MCF 10A (cell line): ENCODE measurements at regions not wholly inside any gene's neighbourhood (a gene's known extent, or its start where the extent isn't known, plus 50 kb on each side); places are given as distances from the start of the nearest gene placed in this dataset.
A peak's percentile ranks its signal among the peaks of the same experiment; 100 is the strongest.

Experiments used
- BruUV-seq: library from RNA; stranded (reverse); fragments of 400-500 nt; replicated peaks from 2 replicates; lab custom pipeline; 2021; lab: Mats Ljungman, UMichigan
- CTCF ChIA-PET: fragments of 300-600 bp; sonication (Branson Sonifier 250); formaldehyde crosslinking; extraction: SDS; loops from one replicate; lab custom pipeline; 2021; ENCODE audit warnings: antibody characterized with exemption, inconsistent platforms; lab: Yijun Ruan, JAX
- POLR2A ChIA-PET: fragments of 300-600, 350-650 bp; sonication (Branson Sonifier 250); formaldehyde crosslinking; extraction: SDS; loops from one replicate; lab custom pipeline; 2020; ENCODE audit warnings: antibody characterized with exemption, inconsistent platforms; lab: Yijun Ruan, JAX
- DNase-seq: peaks from one replicate; pipeline ENCODE4 v3.0.0-alpha.2; 2018; ENCODE audit not compliant: unreplicated experiment
- H3K27ac Mint-ChIP-seq: one replicate; pipeline ENCODE4 v1.8.0; 2022; ENCODE audit warnings: mild to moderate bottlenecking, low read depth, mixed read lengths; ENCODE audit not compliant: unreplicated experiment
- H3K27me3 Mint-ChIP-seq: one replicate; pipeline ENCODE4 v1.8.0; 2022; ENCODE audit warnings: mixed read lengths; ENCODE audit not compliant: insufficient read depth, unreplicated experiment
- H3K36me3 Mint-ChIP-seq: one replicate; pipeline ENCODE4 v1.8.0; 2022; ENCODE audit warnings: mild to moderate bottlenecking, moderate library complexity, mixed read lengths; ENCODE audit not compliant: insufficient read depth, unreplicated experiment
- H3K4me1 Mint-ChIP-seq: one replicate; pipeline ENCODE4 v1.8.0; 2022; ENCODE audit warnings: mixed read lengths; ENCODE audit not compliant: insufficient read depth, unreplicated experiment
- H3K4me3 Mint-ChIP-seq: one replicate; pipeline ENCODE4 v1.8.0; 2022; ENCODE audit warnings: mild to moderate bottlenecking, moderate library complexity, mixed read lengths; ENCODE audit not compliant: unreplicated experiment
- H3K9me3 Mint-ChIP-seq: one replicate; pipeline ENCODE4 v1.8.0; 2022; ENCODE audit warnings: mixed read lengths; ENCODE audit not compliant: unreplicated experiment
- CTCF ChIP-seq: fragments of 200-600 bp; IDR thresholded peaks from one replicate; pipeline ENCODE4 v1.8.0; 2022; ENCODE audit warnings: antibody characterized with exemption, mild to moderate bottlenecking; ENCODE audit not compliant: unreplicated experiment
- intact Hi-C: fragments of 100-400 bp; cut with micrococcal nuclease; formaldehyde crosslinking; loops from 2 replicates; pipeline ENCODE4 v1.14.1; 2022

GRCh38 chr4:123994917-123995316 is 598.3 kb downstream of the SPRY1 start:
- no peak overlapping the region for H3K27ac Mint-ChIP-seq
- no peak for TF ChIP-seq CTCF
- peaks cover 8% of the 10 kb centered on the region for H3K4me1 Mint-ChIP-seq
- peak; percentile 13 for DNase-seq
- CTCF ChIA-PET: no interaction called here
- H3K4me3 Mint-ChIP-seq: no peak overlapping the region
- intact Hi-C loops: loop anchor here (10.0 kb wide), 1 partner anchor 220 kb away; no protein-coding TSS in a partner anchor
- H3K27me3 Mint-ChIP-seq: no peaks in the 10 kb centered on the region
- BruUV-seq: no TSS peak
- POLR2A ChIA-PET: no interaction called here
- H3K9me3 Mint-ChIP-seq: no peaks in the 10 kb centered on the region
- no peaks in the 10 kb centered on the region for H3K36me3 Mint-ChIP-seq

DNA sequence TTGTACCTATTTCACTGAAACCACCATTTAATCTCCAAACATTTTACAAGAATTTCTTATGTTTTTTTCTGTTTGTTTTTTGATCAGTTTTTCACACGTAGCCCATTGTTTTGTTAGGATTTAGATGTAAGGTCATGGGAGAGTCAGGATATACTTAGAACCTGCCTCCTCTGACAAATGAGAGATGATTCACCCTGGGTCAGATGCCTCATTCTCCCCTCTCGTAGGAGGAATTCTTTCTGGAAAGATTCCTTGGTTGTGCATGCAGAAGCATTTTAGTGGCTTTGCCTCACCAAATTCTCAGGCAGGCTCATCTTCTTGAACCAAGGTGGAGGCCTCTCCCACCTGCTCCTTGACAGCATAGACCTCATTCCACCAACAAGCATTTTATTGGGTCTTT is 599.3 kb downstream of the SPRY1 start:
- no TSS peak for BruUV-seq
- Mint-ChIP-seq H3K4me1 (peaks cover 8% of the 10 kb centered on the region), H3K36me3 (no peaks in the 10 kb centered on the region), H3K9me3 (no peaks in the 10 kb centered on the region), H3K27me3 (no peaks in the 10 kb centered on the region), H3K4me3 (no peak overlapping the region), H3K27ac (no peak overlapping the region)
- no peak for TF ChIP-seq CTCF
- CTCF ChIA-PET: interaction anchor here (0.5 kb wide), 1 partner anchor 95 kb away, joined by 4 read pairs; no protein-coding TSS in a partner anchor
- POLR2A ChIA-PET: interaction anchor here (0.9 kb wide), 1 partner anchor 13 kb away, joined by 3 read pairs; no protein-coding TSS in a partner anchor
- peak; percentile 49 for DNase-seq
- intact Hi-C loops: loop anchor here (10.0 kb wide), 1 partner anchor 221 kb away; no protein-coding TSS in a partner anchor

DNA sequence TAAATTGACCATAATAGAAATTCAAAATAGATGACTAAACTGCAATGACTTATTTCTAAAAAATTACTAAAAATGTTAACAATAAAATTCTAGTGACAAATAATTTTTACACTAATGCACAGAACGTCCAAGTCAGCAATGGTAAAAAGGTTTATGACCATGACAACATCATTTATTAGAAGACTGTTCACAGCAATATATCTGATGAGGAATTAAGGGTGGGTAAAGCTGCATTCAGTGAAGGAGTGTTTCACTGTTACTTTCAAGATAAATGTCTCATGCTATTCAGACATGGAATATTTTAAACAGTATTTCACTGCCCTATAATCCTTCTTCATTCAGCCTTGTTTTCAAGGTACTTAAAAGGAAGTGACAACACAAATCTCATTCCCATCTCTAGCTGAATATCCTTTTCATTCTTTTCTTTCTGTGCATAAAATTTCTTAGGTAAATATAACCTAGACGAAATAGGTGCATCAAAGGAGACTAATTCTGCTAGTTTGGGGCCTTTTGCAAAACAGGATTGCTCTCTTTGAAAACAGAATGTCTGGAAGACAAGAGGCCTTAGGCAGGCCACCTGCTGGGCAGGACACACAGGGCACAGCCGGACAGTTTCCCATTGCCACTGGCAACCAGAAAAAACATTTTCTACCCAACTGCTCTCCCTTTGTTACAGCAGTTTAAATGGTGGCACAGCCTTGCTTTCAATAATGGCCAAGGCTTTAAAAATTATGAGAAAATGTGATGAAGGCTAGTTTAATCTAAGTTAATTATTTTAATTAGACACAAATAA is 600.3 kb downstream of the SPRY1 start:
- Mint-ChIP-seq H3K9me3 (no peaks in the 10 kb centered on the region), H3K4me1 (peaks cover 8% of the 10 kb centered on the region), H3K36me3 (no peaks in the 10 kb centered on the region), H3K4me3 (no peak overlapping the region), H3K27me3 (no peaks in the 10 kb centered on the region), H3K27ac (no peak overlapping the region)
- BruUV-seq: no TSS peak
- TF ChIP-seq CTCF: no peak
- intact Hi-C loops: loop anchor here (10.0 kb wide), 1 partner anchor 222 kb away; no protein-coding TSS in a partner anchor
- DNase-seq: peak; percentile 12
- POLR2A ChIA-PET: interaction anchor here (0.5 to 0.9 kb wide), 2 partner anchors 12 to 39 kb away, joined by 3 to 5 read pairs; no protein-coding TSS in a partner anchor
- CTCF ChIA-PET: interaction anchor here (0.7 kb wide), 1 partner anchor 47 kb away, joined by 3 read pairs; no protein-coding TSS in a partner anchor

- H3K27me3 Mint-ChIP-seq: no peaks in the 10 kb centered on the region
- DNase-seq: no peak
- ChIA-PET POLR2A (no interaction called here), CTCF (no interaction called here)
- no peak for TF ChIP-seq CTCF
- no peaks in the 10 kb centered on the region for H3K36me3 Mint-ChIP-seq
- peaks cover 8% of the 10 kb centered on the region for H3K4me1 Mint-ChIP-seq
- no TSS peak for BruUV-seq
- H3K27ac Mint-ChIP-seq: no peak overlapping the region
- intact Hi-C loops: loop anchor here (10.0 kb wide), 1 partner anchor 223 kb away; no protein-coding TSS in a partner anchor
- H3K4me3 Mint-ChIP-seq: no peak overlapping the region
- H3K9me3 Mint-ChIP-seq: no peaks in the 10 kb centered on the region
Measured at GRCh38 chr4:123997776-123998449, 601.3 kb downstream of the SPRY1 start.
